Hematopoietic multipotent progenitor cell treated with erythropoietin and hydrocortisone succinate and interleukin-3 and kit ligand, for 17 days (in vitro differentiated cells): ENCODE measurements at regions not wholly inside any gene's neighbourhood (a gene's known extent, or its start where the extent isn't known, plus 50 kb on each side); places are given as distances from the start of the nearest gene placed in this dataset.
"Not testable (repeated sequence)": the region's sequence is repeated elsewhere in the genome, so short reads cannot be mapped to it uniquely, and the experiment has no call there.

ENCODE experiments used
- DNase-seq: peaks from one replicate; pipeline ENCODE4 v3.0.0-alpha.2; 2015; ENCODE audit warnings: low spot score

DNA sequence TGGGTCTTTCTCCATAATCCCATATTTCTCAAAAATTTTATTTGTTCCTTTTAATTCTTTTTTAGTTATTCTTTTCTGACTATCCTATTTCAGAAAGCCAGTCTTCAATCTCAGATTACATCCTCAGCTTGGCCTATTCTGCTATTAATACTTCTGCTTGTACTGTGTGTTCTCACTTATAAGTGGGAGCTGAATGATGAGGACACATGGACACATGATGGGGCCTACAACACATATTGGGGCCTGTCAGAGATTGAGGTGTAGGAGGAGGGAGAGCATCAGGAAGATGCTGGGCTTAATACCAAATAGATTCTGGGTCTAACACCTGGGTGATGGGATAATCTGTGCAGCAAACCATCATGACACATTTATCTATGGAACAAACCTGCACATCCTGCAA is 82.3 kb downstream of the MAGEE1 start:
- DNase-seq: no peak

DNA sequence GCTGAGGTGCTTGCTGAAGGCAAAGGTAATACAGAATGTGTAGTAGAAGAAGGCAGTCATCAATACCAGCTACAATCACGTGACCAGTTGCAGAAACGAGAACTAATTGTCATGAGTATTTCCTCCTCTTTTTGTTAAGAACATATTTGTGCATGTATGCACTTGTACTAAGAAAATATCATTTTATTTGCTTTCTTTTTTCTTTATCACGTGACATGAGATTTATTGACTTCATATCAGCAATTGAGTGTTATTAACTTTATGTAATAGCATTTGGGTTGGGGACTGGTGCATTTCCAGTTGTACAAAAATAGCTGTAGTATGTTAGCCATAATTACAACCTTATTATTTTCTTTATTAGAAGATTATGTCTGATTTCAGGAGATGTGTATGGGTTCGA is 90.0 kb downstream of the MAGEE1 start:
- no peak for DNase-seq

DNA sequence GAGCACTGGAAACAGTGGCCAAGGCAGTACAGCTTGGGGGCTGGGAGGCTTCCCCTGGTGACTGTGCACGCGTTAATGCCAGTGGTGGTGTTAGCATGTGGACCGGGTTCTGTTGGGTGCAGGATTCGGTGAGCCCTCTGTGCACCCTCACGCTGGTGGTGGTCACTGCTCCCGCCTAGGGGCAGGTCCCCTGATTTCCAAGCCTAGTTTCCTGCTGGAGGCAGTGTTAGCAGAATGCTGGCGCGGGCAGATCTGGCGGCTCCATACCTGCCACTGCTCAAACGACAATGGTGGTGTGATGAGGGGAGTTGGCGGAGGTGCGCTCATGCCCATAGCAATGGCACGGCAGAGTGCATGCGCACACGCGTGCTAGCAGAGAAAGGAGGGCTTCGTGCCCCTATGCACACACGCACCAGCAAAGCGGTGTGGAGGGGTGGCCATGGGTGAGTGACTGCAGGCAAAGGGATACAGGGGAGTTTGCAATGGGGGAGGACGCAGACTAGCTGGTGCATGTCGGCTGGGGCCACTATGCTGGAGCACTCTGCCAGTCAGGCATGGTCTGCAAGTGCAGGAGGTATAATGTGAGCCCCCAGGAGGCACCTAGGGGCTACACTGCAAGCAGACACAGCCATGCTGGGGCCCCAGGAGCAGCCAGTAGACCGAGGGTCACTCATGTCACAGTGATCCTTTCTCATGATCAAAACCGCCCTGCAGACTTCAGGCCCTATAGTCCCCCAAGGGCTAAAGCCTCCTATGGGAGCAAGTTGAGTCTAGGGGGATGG is 93.0 kb downstream of the MAGEE1 start:
- DNase-seq: no peak

DNA sequence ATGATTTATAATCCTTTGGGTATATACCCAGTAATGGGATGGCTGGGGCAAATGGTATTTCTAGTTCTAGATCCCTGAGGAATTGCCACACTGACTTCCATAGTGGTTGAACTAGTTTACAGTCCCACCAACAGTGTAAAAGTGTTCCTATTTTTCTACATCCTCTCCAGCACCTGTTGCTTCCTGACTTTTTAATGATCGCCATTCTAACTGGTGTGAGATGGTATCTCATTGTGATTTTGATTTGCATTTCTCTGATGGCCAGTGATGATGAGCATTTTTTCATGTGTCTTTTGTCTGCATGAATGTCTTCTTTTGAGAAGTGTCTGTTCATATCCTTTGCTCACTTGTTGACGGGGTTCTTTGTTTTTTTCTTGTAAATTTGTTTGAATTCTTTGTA is 108.2 kb downstream of the MAGEE1 start:
- DNase-seq: not testable (repeated sequence)

DNA sequence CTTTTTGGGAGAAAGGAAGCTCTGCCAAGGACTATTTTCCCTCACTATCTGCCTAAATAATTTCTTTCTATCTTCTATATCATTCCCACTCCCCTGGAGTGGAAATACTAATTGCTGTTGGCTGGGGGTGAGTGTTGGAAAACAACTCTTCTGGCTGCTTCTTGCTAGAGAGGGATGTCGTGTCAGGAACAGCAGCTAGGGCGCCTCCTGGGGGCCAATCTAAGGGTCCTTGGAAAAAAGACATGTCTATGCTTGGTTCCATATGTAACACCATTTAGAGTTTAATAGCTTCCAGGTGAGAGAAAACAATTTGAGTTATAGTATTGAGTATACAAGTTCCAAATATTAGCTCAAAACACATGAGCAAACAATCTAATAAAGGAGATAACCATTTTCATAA is 111.3 kb downstream of the MAGEE1 start:
- DNase-seq: no peak

DNA sequence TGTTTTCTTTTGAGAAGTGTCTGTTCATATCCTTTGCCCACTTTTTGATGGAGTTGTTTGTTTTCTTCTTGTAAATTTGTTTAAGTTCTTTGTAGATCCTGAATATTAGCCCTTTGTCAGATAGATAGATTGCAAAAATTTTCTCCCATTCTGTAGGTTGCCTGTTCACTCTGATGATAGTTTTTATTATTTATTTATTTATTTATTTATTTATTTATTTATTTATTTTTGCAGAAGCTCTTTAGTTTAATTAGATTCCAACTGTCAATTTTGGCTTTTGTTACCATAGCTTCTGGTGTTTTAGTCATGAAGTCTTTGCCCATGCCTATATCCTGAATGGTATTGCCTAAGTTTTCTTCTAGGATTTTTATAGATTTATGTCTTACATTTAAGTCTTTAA is 115.9 kb downstream of the MAGEE1 start:
- not testable (repeated sequence) for DNase-seq

DNA sequence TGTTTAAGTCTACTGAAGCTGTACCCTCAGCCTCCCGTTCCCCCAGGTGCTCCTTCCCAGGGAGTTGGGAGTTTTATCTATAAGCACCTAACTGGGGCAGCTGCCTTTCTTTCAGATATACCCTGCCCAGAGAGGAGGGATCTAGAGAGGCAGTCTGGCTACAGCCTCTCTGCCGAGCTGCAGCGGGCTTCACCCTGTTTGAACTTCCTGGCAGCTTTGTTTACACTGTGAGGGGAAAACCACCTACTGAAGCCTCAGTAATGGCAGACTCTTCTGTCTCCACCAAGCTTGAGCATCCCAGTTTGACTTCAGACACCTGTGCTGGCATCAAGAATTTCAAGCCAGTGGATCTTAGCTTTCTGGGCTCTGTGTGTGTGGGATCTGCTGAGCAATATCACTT is 122.5 kb downstream of the MAGEE1 start:
- DNase-seq: no peak

DNA sequence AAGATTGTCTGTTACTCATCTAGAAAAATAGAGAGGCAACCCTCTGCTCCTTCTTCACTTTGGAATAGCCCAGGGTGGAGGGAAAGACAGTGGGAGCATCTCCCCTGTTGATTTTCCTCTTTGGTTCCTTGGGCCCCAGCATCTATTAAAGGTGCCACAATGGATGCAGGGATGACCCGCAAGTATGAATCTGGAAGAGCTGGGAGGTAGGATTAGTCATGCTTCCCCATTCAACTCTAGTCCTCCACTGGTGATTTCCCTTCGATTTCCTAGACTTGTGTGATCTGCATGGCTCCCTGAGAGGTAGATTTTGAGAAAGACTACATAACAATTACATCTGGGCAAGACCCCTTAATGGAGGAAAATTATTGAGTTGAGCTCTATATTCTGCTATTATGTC is 127.8 kb downstream of the MAGEE1 start:
- DNase-seq: no peak

DNA sequence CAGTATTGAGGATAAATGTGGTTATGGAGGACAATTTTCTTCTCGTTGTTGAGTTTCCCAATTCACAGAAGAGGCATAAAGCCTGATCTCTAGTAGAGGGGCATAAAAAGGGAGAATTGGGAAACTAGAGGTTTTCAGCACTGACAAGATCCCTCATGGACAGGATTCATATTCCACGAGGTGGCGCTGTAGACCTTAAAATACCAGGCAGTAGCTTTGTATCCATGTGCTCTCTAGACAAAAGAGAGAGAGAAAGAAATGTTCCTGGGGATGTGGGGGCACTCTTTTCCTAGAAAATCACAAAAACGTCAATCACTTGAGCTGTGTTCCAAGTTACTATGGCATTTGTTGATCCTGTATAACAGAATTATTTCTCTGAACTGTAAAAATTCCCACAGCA is 128.3 kb downstream of the MAGEE1 start:
- DNase-seq: peak; percentile 3

DNA sequence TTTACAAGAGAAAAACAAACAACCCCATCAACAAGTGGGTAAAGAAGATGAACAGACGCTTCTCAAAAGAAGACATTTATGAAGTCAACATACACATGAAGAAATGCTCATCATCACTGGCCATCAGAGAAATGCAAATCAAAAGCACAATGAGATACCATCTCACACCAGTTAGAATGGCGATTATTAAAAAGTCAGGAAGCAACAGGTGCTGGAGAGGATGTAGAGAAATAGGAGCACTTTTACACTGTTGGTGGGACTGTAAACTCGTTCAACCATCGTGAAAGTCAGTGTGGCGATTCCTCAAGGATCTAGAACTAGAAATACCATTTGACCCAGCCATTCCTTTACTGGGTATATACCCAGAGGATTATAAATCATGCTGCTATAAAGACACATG is 137.3 kb downstream of the MAGEE1 start:
- not testable (repeated sequence) for DNase-seq

DNA sequence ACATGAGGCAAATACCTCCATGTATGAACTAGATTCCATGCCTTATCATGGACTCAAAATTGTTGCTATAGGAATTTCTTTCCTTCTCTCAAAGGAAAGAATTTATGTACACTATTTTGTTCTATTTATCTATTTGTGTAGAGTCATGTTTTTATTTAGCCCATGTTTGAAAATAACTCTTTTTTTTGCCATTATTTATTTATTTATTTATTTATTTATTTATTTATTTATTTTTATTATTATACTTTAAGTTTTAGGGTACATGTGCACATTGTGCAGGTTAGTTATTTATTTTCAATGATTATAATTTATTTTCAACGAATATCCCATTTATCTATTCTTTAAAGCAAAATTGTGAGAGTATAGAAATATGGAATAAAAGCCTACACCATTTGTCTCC is 177.9 kb downstream of the MAGEE1 start:
- no peak for DNase-seq

DNA sequence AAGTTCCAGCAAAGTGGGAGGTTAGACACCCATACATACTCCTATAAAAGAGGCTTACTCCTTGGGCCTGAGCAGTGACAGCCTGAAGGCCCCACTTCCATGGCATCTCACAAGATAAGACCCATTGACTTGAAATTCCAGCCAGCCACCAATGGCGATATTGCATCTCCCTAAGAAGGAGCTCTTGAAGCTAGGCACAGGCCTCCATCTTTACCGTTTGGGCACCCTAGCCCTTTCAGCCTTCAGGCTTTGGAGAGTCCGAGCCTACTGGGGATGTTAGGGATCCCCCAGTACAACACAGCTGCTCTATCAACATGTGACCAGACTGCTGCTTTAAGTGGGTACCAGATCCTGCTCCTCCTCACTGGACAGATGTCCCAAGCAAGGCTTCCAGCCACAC is 189.5 kb downstream of the MAGEE1 start:
- DNase-seq: no peak

DNA sequence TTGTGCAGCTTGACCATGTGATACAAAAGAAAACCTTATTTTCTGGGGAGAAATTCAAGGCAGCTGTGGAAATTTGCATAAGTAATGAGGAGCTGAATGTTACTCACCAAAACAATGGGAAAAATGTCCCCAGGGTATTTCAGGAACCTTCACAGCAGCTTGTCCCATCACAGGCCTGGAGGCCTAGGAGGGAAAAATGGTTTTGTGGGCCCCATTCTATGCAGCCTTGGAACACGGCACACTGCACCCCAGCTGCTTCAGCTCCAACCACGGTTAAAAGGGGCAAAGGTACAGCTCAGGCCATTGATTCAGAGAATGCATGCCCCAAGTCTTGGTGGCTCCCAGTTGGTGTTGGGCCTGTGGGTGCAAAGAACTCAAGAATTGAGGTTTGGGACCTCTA is 216.1 kb downstream of the MAGEE1 start:
- DNase-seq: no peak

DNA sequence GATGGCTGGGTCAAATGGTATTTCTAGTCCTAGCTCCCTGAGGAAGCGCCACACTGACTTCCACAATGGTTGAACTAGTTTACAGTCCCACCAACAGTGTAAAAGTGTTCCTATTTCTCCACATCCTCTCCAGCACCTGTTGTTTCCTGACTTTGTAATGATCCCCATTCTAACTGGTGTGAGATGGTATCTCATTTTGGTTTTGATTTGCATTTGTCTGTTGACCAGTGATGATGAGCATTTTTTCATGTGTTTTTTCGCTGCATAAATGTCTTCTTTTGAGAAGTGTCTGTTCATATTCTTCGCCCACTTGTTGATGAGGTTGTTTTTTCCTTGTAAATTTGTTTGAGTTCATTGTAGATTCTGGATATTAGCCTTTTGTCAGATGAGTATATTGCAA is 223.9 kb downstream of the MAGEE1 start:
- DNase-seq: not testable (repeated sequence)

DNA sequence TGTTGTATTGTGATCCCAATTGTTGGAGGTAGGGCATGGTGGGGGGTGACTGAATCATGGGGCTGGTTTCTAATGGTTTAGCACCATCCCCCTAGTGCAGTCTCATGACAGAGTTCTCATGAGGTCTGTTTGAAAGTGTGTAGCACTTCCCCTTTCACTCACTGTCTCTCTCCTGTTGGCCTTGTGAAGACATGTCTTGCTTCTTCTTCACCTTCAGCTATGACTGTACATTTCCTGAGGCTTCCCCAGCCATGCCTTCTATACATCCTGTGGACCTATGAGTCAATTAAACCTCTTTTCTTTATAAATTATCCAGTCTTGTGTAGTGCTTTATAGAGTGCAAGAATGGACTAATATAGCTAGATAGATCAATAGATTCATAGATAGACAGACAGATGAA is 230.0 kb downstream of the MAGEE1 start:
- DNase-seq: no peak
